Peyer's patch (tissue), 4 donors: ENCODE measurements at regions not wholly inside any gene's neighbourhood (a gene's known extent, or its start where the extent isn't known, plus 50 kb on each side); places are given as distances from the start of the nearest gene placed in this dataset.

ENCODE experiments used
- CTCF ChIP-seq, 6 experiments: fragments of 450-650 bp in 4 of 6; fragments of 200-600 bp in 2 of 6; sonication (generic) in 1 of 6; IDR thresholded peaks; one replicate each; pipeline ENCODE4 v1.5.1; 2017 to 2019; ENCODE audit warnings: antibody characterized with exemption in 6 of 6, mild to moderate bottlenecking in 3 of 6, moderate library complexity in 1 of 6
- POLR2A ChIP-seq, 2 donors: fragments of 450-650 bp; IDR thresholded peaks; one replicate each; pipeline ENCODE4 v1.5.1; 2017; ENCODE audit warnings: antibody characterized with exemption in 2 of 2, mild to moderate bottlenecking in 2 of 2, moderate library complexity in 2 of 2

- TF ChIP-seq CTCF (IDR thresholded peaks at IDR 0.05): no peak
- TF ChIP-seq POLR2A (IDR thresholded peaks at IDR 0.05): no peak
Measured at GRCh38 chr2:150063432-150063889, 424.0 kb downstream of the RND3 start.
